ENCODE measurements at regions not wholly inside any gene's neighbourhood (a gene's known extent, or its start where the extent isn't known, plus 50 kb on each side); places are given as distances from the start of the nearest gene placed in this dataset.
A peak's percentile ranks its signal among the peaks of the same experiment; 100 is the strongest.
"Not testable (repeated sequence)": the region's sequence is repeated elsewhere in the genome, so short reads cannot be mapped to it uniquely, and the experiment has no call there.

- not testable (repeated sequence) for H3K79me2 ChIP-seq (replicated peaks; ENCODE audit: insufficient read depth); H3K4me3 Mint-ChIP-seq; H3K4me1 Mint-ChIP-seq; H4K20me1 ChIP-seq (replicated peaks; ENCODE audit: insufficient read depth); H3K36me3 ChIP-seq (ENCODE audit: insufficient read depth); H3F3A ChIP-seq (replicated peaks; ENCODE audit: low read depth); H2AFZ ChIP-seq; H3K27me3 ChIP-seq (ENCODE audit: insufficient read depth); H3K4me1 ChIP-seq (ENCODE audit: insufficient read depth); H3K27ac ChIP-seq (ENCODE audit: low read depth); H3K27me3 Mint-ChIP-seq (ENCODE audit: insufficient read depth, low read depth, poor library complexity); H3K9me2 ChIP-seq (ENCODE audit: insufficient read depth); H3K27ac Mint-ChIP-seq; H3K4me2 ChIP-seq; H3K4me3 ChIP-seq
- peak; percentile 25 for DNase-seq (ENCODE audit: low spot score)
- peak; percentile 34 to 49; a peak in 3 of 4 replicates for TF ChIP-seq CTCF (conservative IDR thresholded peaks at IDR 0.05; ENCODE audit: low read depth in 2 of 2)
- peak; percentile 87 for ATAC-seq
- Mint-ChIP-seq H3K9me3 (peaks cover 46% of the 10 kb centered on the region), H3K36me3 (ENCODE audit: low read depth) (peaks cover 26% of the 10 kb centered on the region)
Observed at GRCh38 chr9:42377530-42378417, 194.3 kb downstream of the SPATA31A6 start.

GRCh38 chr9:42378418-42378815 is 195.0 kb downstream of the SPATA31A6 start:
- H3K27ac ChIP-seq (ENCODE audit: low read depth), result no peak overlapping the region
- no peaks in the 10 kb centered on the region for H3K4me1 Mint-ChIP-seq
- no peaks in the 10 kb centered on the region; the same call in 1 of the 2 replicates for H3K9me2 ChIP-seq (ENCODE audit: insufficient read depth)
- no peaks in the 10 kb centered on the region for H4K20me1 ChIP-seq (replicated peaks; ENCODE audit: insufficient read depth)
- no peaks in the 10 kb centered on the region for H3K79me2 ChIP-seq (replicated peaks; ENCODE audit: insufficient read depth)
- no peaks in the 10 kb centered on the region for H3K27me3 ChIP-seq (ENCODE audit: insufficient read depth)
- H3K4me3 Mint-ChIP-seq, result no peak overlapping the region
- no peaks in the 10 kb centered on the region for H3K27me3 Mint-ChIP-seq (ENCODE audit: insufficient read depth, low read depth, poor library complexity)
- H3K36me3 ChIP-seq (ENCODE audit: insufficient read depth), result 0 out of 2 replicates have a peak, but pooled peaks cover 7% of the 10 kb centered on the region
- ATAC-seq (no peak), DNase-seq (ENCODE audit: low spot score) (no peak)
- no peak overlapping the region for H2AFZ ChIP-seq
- peaks cover 26% of the 10 kb centered on the region for H3K36me3 Mint-ChIP-seq (ENCODE audit: low read depth)
- H3K4me1 ChIP-seq (ENCODE audit: insufficient read depth), result no peaks in the 10 kb centered on the region
- no peak overlapping the region for H3K4me3 ChIP-seq
- H3K27ac Mint-ChIP-seq, result no peak overlapping the region
- H3F3A ChIP-seq (replicated peaks; ENCODE audit: low read depth), result no peaks in the 10 kb centered on the region
- H3K9me3 Mint-ChIP-seq, result peaks cover 46% of the 10 kb centered on the region
- H3K4me2 ChIP-seq, result no peak overlapping the region
- TF ChIP-seq CTCF (conservative IDR thresholded peaks at IDR 0.05; ENCODE audit: low read depth in 2 of 2), result no peak
- TF ChIP-seq EZH2phosphoT487 (IDR thresholded peaks at IDR 0.05; ENCODE audit: unreplicated experiment), result no peak
- no peak for TF ChIP-seq CREB1 (CRISPR knock-in tag; IDR thresholded peaks at IDR 0.05; ENCODE audit: low read depth)
- no peak for TF ChIP-seq STAT1 (IDR thresholded peaks at IDR 0.05; ENCODE audit: unreplicated experiment)
- no peak for TF ChIP-seq JUNB (IDR thresholded peaks at IDR 0.05; ENCODE audit: unreplicated experiment)
- TF ChIP-seq ZNF114 (CRISPR knock-in tag; IDR thresholded peaks at IDR 0.05), result no peak
- TF ChIP-seq REST (IDR thresholded peaks at IDR 0.05; ENCODE audit: unreplicated experiment), result no peak
- no peak for TF ChIP-seq EZH2 (IDR thresholded peaks at IDR 0.05; ENCODE audit: low read depth, unreplicated experiment)
- TF ChIP-seq POLR2AphosphoS5 (IDR thresholded peaks at IDR 0.05; ENCODE audit: low read depth), result no peak
- TF ChIP-seq NANOG (IDR thresholded peaks at IDR 0.05; ENCODE audit: borderline replicate concordance), result no peak

Measured in GM23338 (cell line).